GM20000 (cell line): ENCODE measurements at regions not wholly inside any gene's neighbourhood (a gene's known extent, or its start where the extent isn't known, plus 50 kb on each side); places are given as distances from the start of the nearest gene placed in this dataset.

ENCODE experiments used
- DNase-seq: peaks from one replicate; pipeline ENCODE4 v3.0.0; 2012; ENCODE audit warnings: low spot score
- TF ChIP-seq, protein P1 (sequence below): IDR thresholded peaks from 2 replicates; pipeline ENCODE4 v1.5.1; 2012; ENCODE audit warnings: mild to moderate bottlenecking, control low read depth; ENCODE audit errors: extremely low read depth, missing control alignments

DNA sequence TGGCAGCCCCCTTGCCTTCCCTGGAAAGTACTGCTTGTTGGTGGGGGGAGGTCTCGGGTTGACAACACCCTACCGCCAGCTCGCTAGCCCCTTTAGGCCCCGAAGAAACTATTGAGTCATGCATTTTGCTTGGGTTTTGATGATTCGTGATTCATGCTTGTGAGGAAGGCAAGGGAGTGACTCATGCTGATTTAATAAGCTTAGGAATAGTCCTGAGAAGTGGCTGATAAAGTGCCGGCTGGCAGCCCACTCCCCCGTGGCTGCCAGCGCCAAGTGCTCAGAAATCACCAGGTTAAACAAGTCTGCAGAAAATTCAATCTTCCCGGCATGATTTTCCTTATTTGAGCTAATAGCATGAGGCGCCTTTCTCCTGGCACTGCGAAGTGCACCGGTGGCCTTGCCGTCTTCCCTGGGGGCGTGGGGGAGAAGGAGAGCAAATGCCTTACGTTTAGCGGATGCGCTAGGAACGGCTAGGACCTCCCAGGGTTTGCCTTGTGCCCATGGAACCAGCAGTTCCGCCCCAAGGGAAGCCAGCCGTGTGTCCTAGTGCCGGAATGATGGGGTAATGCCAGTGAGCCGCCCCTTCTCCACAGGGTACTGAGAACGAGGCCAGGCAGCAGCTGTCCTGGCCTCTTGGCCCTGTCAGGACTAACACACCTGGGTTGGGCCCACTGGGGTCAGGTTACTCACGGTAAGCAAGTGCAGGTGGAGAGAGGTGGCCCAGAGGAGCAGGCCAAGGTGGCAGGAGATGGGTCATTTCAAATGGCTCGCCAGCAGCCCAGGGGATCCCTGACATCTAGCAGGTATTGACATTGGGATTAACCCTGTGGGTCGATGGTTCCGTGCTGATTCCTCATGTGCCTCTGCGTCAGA is 151.9 kb downstream of the MACROH2A1 start:
- DNase-seq, result no peak
- TF ChIP-seq, protein P1, sequence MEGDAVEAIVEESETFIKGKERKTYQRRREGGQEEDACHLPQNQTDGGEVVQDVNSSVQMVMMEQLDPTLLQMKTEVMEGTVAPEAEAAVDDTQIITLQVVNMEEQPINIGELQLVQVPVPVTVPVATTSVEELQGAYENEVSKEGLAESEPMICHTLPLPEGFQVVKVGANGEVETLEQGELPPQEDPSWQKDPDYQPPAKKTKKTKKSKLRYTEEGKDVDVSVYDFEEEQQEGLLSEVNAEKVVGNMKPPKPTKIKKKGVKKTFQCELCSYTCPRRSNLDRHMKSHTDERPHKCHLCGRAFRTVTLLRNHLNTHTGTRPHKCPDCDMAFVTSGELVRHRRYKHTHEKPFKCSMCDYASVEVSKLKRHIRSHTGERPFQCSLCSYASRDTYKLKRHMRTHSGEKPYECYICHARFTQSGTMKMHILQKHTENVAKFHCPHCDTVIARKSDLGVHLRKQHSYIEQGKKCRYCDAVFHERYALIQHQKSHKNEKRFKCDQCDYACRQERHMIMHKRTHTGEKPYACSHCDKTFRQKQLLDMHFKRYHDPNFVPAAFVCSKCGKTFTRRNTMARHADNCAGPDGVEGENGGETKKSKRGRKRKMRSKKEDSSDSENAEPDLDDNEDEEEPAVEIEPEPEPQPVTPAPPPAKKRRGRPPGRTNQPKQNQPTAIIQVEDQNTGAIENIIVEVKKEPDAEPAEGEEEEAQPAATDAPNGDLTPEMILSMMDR, result no peak

DNA sequence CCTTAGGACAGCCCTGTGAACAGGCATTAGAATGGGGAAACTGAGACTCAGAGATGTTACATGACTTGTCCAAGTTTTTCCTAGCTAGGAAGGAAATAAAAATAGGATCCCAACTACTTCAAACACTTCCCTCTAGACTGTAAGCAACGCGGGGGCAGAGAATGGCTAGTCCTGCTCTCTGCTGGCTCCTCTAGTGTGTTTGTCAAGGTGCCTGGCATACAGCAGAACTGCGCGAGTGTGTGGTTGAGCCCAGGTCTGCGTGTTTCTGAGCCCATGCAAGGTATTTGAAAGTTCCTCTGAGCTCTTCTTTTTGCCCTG is 152.5 kb downstream of the MACROH2A1 start:
- TF ChIP-seq, protein P1, result no peak
- no peak for DNase-seq

DNA sequence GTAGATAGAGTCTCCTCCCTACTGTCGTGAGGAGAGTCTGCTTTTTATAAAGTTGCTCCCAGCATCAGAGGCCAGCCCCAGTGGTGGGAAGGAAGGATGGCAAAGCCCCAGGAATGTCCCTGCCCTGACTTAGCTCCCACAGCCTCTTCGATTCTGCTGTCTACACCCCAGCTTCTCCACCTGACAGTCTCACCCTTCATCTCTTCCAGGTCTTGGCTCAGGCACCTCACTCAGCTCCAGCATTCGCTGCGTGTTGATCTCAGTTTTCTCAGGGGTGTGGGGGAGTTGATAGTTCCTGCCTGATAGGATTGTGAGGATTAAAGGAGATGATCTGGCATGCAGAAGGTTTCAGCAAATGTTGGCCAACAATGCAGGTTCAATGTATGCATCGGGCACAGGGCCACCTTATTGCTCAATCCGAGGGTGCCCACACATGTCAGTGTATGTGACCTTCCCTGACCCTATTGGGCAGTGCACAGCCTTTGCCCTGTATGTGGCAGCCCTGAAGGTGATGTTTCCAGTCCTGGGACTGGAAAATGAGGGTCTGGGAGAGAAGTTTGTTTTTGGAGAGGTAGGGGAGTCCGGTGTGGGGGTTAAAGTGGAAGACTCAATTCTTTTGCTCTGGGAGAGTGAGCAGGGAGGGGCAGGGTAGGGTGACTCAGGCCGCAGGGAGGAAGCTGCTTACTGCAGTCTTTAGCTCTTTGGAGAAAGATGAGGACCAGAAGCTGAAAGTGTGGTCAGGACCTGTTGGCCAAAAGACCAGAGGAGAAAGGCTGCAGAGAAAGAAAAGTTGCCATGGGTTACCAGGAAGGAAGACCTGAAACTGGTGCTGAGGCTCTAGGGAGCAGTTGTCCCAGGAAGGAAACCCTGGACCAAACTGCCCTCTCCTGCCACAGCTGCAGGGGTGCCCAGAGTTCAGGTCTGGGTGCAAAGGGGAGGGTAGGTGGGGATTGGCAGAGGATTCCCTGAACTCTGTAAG is 153.2 kb downstream of the MACROH2A1 start:
- DNase-seq, result no peak
- TF ChIP-seq, protein P1, result no peak

DNA sequence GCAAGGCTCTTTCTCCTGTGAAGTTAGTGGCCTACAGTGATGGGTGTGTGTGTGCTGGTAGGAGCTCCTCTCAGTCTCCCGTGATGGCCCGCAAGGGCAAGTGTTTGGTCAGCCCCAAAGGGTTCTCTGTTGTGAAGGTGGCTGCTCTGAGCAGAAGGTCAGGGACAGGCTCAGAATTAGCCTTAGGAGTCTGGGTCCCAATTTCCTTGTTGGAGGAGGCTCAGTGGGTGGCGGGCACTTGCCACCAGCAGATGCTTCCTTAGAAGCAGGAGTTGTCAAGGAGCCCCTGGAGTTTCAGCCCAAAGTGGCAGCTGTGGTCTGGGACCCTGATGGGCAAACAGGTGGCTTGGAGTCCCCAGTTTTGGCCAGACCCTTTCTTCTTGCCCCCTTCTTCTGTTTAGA is 154.4 kb downstream of the MACROH2A1 start:
- DNase-seq, result no peak
- TF ChIP-seq, protein P1, result no peak

DNA sequence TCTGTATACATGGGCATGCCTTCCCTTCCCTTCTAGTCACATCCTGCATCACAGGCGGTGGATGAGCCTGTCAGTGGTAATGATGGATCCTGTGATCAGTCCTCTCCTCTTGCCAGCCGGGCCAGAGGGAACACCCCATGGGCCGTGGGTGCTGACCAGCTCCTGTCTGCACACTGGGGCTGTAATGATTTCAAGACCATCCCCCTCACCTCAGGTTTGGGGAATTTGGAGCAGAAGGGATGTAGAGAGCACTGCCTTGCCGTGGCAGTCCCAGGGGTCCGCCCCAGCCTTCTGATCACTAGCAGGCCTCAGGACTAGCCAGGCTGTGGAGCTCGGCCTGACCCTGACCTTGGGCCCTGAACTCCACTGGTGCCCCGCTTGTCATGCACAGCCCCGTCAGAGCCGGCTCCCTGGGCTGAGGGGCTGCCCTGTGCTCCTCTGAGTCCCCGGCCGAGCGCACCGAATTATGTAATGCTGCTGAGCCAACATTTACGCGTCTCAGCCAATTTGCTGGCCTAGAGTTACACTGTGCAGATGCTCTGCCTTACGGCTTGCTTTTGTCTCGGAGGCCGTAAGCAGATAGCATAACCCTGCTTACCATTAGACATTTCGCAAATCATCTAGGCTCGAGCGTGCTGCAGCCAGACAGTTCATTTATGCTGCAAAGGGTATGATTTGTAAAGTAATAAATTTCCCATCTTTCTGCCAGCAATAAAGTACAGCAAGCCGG is 155.3 kb downstream of the MACROH2A1 start:
- TF ChIP-seq, protein P1, result no peak
- no peak for DNase-seq

DNA sequence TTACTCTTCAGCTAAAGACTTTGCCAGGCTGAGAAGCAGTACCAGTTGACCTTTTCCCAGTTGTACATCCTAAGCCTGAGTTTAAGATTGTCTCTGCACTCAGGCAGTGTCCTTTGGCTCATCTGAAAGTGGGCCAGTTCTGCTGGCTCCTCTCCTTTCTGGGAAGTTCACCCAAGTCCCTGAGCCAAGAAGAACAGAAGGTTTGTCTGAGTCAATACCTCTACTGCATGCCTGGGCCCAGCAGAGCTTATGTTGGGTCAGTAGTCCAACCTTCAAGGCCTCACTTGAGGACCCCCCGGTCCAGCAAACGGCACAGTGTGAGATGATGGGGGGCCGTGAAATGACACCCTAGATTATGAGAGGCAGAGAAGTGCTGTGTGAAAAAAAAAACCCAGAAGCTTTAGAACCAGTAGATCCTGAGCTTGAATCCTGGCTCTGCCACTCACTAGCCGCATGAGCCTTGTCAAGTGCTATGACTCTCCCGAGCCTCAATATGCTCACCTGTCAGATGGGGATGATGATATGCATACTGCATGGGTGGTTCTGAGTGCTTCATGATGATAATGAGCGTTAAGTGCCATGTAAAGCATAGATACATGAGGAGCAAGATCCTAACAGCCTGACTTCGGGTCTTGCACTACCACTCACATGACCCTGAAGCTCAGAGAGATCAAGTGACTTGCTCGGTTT is 156.0 kb downstream of the MACROH2A1 start:
- TF ChIP-seq, protein P1, result no peak
- DNase-seq, result no peak
